ENCODE measurements at regions not wholly inside any gene's neighbourhood (a gene's known extent, or its start where the extent isn't known, plus 50 kb on each side); places are given as distances from the start of the nearest gene placed in this dataset.

DNA sequence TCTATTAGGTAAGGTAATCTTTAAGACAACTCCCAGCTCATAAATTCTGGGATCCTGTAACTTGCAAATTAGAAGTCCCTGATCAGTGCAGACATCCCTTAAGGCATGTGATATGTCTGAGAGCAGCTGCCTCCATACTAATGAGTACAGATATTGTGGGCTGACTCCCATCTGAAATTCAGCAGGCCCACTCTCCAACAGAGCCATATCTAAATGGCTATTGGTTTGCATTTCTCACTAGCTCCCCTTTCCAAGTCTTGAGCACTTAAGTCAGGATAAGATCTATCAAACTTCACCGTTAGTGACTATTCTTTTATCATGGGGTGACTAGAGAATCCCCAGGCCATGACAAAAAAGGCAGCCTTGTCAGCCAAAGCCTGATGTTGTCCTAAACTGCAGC, 785.4 kb downstream of the IPMK start:
- TF ChIP-seq, protein P1, sequence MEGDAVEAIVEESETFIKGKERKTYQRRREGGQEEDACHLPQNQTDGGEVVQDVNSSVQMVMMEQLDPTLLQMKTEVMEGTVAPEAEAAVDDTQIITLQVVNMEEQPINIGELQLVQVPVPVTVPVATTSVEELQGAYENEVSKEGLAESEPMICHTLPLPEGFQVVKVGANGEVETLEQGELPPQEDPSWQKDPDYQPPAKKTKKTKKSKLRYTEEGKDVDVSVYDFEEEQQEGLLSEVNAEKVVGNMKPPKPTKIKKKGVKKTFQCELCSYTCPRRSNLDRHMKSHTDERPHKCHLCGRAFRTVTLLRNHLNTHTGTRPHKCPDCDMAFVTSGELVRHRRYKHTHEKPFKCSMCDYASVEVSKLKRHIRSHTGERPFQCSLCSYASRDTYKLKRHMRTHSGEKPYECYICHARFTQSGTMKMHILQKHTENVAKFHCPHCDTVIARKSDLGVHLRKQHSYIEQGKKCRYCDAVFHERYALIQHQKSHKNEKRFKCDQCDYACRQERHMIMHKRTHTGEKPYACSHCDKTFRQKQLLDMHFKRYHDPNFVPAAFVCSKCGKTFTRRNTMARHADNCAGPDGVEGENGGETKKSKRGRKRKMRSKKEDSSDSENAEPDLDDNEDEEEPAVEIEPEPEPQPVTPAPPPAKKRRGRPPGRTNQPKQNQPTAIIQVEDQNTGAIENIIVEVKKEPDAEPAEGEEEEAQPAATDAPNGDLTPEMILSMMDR (IDR thresholded peaks at IDR 0.05), result no peak
- TF ChIP-seq POLR2A (IDR thresholded peaks at IDR 0.05), result no peak
- TF ChIP-seq EP300 (IDR thresholded peaks at IDR 0.05), result no peak

Data from tibial nerve (tissue), 4 donors.